ENCODE measurements at regions not wholly inside any gene's neighbourhood (a gene's known extent, or its start where the extent isn't known, plus 50 kb on each side); places are given as distances from the start of the nearest gene placed in this dataset.

GRCh38 chr12:115672086-115672485 is 605.4 kb downstream of the MED13L start:
- no peak for TF ChIP-seq SUZ12 (IDR thresholded peaks at IDR 0.05)
- no peak for TF ChIP-seq FOXM1 (IDR thresholded peaks at IDR 0.05; ENCODE audit: borderline replicate concordance)
